NCI-H1930 (cell line): ENCODE measurements at regions not wholly inside any gene's neighbourhood (a gene's known extent, or its start where the extent isn't known, plus 50 kb on each side); places are given as distances from the start of the nearest gene placed in this dataset.
"Not testable (repeated sequence)": the region's sequence is repeated elsewhere in the genome, so short reads cannot be mapped to it uniquely, and the experiment has no call there.

Experiments used
- DNase-seq, 2 experiments: peaks; one replicate each; lab custom pipeline; 2025; lab: John Stamatoyannopoulos, UW

GRCh38 chr3:14272959-14273560, 94.4 kb downstream of the LSM3 start:
- not testable (repeated sequence) for DNase-seq

- no peak for DNase-seq
Measured at GRCh38 chr3:14273901-14274611, 95.4 kb downstream of the LSM3 start.

DNA sequence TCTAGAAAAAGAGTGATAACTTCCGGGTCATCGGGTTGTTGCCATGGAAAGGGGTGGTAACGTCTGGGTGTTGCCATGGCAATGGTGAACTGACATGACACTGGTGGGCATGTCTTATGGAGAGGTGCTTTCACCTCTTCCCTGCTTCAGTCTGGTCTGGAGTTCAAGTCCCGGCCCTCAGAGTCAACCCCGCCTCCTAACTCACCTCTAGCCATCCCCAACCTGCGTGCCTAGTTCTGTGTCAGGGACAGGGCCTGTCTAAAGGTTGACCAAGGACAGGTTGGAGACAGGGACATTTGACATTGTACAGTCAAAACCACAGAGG, 96.0 kb downstream of the LSM3 start:
- no peak for DNase-seq

- DNase-seq: no peak
Measured at GRCh38 chr3:14274999-14275961, 96.7 kb downstream of the LSM3 start.

GRCh38 chr3:14275962-14276909, 97.6 kb downstream of the LSM3 start:
- no peak for DNase-seq

- no peak for DNase-seq
Measured at GRCh38 chr3:14277557-14277956, 98.9 kb downstream of the LSM3 start.

GRCh38 chr3:14278265-14278798, 99.7 kb downstream of the LSM3 start:
- DNase-seq: no peak

GRCh38 chr3:14278799-14279625, 100.4 kb downstream of the LSM3 start:
- no peak for DNase-seq

DNA sequence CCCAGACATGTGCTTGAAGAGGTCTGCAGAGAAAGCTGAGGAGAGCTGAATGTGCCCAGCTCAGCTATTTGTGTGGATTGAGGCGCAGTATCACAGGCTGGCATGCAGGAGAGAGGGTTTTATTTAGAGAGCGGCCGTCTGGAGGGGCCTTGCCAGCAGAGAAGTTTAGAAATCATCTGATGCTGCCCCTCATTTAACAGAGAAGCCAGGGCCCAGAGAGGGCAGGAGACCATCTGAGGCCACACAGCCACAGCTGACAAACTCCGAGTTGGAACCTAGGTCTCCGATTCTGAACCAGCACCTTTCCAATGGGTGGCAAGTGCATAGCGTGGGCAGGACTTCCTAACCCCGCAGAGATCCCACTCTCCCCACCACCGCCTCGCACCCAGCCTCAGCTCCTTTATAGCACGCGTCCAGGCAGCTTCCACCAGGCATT, 101.0 kb downstream of the LSM3 start:
- DNase-seq: no peak

- no peak for DNase-seq
Measured at GRCh38 chr3:14280326-14280725, 101.7 kb downstream of the LSM3 start.

DNA sequence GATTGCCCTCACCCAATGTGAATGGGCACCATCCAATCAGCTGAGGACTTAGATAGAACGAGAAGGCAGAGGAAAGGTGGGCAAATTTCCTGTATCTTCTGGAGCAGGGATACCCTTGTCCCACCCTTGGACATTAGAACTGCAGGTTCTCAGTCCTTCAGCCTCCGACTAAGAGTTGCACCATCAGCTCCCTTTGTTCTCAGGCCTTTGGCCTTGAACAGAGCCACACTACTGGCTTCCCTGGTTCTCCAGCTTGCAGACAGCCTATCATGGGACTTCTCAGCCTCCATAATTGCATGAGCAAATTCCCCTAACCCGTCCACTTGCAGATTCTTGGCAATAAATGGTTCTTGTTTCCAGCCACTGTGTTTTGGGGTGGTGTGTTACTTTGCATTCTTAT, 102.4 kb downstream of the LSM3 start:
- DNase-seq: no peak

DNA sequence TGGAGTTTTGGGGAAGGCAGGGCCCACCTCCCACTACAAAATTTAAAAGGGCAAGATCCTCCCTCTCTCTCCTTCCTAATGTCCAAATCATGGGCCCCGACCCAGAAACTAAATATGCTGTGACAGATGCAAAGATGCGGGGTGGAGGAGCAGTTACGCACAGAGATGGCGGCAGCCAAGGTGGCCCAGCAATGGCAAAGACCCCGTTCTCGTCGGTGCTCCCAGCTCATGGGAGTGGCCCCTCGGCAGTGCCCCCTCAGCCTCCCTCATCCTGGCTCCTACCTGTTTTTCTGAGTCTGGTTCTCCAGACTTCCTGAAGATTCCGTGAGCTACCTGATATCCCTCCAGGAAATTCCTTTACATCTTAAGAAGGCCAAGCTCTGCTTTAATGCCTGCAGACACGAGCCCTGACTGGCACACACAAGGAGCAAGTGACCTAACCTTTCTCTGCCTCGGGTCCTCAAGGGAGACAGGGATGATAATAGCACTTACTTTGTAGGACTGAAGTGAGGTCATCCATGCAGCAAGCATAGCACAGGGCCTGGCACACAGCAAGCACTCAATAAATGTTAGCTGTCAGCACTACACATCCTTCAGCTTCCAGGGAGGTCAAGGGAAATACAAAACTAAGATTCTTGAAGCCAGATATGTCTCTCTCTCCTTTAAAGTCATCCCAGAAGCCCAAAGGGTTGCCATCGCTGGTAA, 103.5 kb downstream of the LSM3 start:
- no peak for DNase-seq

- DNase-seq: no peak
Measured at GRCh38 chr3:14282706-14283075, 104.1 kb downstream of the LSM3 start.

DNA sequence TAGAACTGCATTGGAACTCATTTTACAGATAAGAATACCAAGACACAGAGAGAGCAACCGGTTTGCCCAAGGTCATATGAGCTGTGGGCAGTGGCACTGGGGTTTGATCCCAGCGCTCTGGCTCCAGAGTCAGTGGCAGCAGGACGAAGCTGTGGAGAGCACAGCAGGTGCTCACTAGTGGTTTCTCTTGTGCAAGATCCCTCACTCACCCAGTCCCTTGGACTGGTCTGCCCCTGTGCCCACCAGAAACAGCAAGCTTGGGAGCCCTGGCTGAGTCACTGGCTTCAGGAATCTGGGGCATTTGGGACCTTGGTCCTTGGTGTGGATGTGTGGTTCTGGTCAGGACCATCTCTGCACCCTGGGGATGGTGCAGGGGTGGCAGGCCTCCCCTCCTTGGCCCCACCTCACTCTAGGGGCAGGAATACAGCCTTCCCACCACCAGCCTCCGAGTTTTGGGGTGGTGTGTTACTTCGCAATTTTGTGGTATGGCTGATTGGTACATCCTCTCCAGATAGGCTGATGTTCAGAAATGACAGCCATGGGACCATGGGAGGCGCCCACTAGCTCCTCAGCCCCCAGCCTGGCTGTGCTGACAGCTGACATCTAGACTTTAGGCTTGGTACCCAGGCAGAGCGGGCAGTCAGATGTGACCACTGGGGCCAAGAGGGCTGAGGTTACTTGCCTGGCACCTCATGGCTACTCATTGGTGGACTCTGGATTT, 104.6 kb downstream of the LSM3 start:
- DNase-seq: no peak

- DNase-seq: no peak
Measured at GRCh38 chr3:14283813-14284438, 105.3 kb downstream of the LSM3 start.

DNA sequence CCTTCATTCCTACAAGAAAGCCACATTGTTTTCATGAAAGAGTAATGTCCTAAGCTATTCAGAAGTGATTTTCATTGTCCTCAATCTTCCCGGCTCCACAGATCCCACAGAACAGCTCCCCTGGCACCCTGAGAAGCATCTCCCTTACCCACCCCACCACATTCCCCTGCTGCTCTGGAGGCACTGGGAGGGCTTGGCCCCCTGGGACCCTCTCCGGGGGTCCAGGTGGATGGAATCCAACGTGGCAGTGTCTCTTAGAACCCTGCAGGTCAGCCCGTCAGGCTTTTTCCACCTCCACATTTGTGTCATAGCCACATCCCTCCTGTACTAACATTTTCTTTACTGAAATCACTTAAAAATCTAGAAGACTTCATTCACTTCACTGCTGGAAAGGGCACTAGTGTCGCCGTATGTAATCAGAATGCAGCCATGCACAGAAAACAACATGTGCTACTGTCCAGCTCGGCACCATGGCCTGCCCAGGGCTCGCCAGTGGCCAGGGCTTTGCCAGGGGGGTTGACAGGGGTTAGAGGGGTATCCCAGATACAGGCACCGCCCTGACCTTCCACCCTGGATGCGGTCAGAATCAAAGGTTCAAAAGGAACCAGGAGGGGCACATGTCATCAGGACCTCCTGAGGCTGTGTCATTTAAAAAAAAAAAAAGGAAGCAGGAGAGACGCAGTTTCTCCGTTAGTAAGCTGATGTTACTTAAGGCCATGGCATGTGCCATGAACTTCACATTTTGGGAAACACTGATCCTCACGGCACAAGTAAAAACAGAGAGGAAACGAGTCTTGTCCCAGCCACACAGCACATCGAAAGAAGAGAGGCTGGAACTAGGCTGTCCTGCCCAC, 106.3 kb downstream of the LSM3 start:
- DNase-seq: no peak

GRCh38 chr3:14285548-14285925, 106.9 kb downstream of the LSM3 start:
- DNase-seq: no peak
